Daoy (cell line): ENCODE measurements at regions not wholly inside any gene's neighbourhood (a gene's known extent, or its start where the extent isn't known, plus 50 kb on each side); places are given as distances from the start of the nearest gene placed in this dataset.

Experiments used
- DNase-seq: peaks from one replicate; pipeline ENCODE4 v3.0.0-alpha.2; 2015; ENCODE audit warnings: low read depth

GRCh38 chr18:45482286-45482685 lies 133.0 kb upstream of the SLC14A2 start:
- peak; percentile 5 for DNase-seq

GRCh38 chr18:45487581-45487980 lies 127.7 kb upstream of the SLC14A2 start:
- DNase-seq, result no peak

DNA sequence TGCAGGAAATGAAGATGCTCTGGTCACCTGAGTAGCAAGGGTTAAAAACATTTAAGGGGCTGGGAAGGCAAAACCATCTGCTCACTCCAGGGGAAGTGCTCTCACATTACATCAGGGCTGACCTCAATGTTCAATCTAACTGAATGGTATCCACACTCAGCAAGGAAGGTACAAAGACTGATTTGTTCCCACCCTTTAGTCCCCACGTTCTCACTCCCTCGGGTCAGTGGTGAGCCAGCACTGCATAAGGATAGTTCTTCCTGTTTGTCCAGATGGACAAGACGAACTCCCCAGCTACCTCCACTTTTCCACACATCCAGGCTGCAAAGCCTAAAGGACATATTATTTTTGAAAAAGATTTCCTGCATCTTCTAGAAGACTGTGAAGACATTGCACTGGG lies 126.6 kb upstream of the SLC14A2 start:
- no peak for DNase-seq

DNA sequence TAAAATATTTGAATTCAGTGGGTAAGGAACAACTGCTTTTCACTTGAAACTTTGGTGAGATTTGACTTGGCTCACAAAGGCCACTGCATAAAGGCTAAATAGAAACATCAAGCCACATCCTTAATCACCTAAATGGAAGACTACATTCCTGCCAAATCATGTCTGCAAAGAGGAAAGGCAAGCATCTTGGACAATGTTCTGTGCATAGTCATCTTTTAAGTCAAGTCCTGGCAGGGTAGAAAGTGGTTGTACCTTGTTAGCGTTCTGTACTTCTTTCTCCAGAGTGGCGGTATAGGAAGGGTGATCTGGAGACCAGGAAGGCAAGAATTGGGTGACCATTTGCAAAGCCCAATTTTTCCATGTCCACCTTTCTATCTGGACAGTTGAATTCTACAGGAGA lies 121.4 kb upstream of the SLC14A2 start:
- no peak for DNase-seq

DNA sequence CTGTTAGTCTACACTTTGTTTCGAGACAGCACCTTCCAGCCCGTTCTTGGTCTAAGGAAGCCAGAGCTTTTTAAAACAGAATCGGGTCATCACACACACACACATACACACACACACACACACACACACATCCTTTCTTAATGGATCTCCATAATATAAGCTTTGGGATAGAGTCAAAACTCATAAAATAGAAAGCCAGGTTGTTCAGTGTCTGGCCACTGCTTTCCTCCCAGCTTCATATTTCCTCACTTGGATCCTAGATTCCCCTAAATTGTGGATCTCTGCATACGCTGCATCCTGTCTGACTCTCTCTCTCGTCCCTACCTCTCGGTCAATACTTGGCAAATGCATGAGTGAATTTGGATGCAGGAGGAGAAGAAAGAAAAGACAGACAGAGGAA lies 120.5 kb upstream of the SLC14A2 start:
- DNase-seq, result no peak

- no peak for DNase-seq
Observed at GRCh38 chr18:45496741-45497140, 118.5 kb upstream of the SLC14A2 start.

DNA sequence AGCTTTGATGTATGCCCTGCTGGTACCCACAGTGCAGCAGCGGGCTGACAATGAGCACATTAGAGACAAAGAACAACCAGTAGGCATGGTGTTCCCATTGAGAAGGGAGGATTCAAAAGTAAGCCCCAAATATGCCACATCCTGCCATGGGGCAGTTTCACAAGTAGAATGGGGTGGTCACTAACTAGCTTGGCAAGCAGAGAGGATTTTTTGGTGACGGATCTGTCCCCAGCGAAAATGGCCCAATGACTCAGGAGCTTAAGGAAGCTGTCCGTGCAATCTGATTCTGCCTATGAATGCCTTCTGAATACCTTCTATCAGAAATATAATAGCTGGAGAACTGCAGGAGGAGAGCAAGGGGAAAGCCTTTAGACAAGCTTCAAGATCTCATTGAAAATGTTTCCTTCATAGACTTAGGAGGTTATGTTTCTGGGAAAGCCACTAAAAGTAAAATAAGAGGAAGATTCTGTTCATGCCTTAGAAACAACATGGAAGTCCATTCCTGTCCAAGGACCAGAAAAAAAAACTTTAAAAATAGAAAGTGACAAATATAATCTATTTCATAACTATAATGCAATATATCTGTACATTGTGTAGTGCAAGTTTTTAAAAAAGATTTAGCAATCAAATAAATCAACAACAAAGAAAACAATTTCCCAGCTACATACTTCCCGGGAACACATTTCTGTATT lies 117.5 kb upstream of the SLC14A2 start:
- no peak for DNase-seq

DNA sequence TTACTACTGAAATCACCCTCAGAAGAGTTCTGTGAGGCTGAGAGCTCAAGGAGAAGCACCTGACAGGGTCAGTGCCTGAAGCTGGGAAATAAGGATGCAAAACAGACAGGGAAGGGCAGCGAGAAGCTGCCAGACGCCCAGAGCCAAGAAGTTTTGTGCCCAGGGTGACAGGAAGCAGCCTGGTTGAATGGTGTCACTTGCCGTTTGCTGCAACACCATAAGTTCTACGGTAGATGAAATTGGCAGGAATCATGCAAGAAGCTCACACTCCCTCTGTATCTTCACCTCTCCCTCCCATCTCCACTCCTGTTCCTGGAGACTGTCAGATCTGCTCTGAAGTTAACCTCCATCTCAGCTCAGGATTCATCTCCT lies 117.0 kb upstream of the SLC14A2 start:
- DNase-seq, result no peak

GRCh38 chr18:45503990-45504389 lies 111.3 kb upstream of the SLC14A2 start:
- no peak for DNase-seq

DNA sequence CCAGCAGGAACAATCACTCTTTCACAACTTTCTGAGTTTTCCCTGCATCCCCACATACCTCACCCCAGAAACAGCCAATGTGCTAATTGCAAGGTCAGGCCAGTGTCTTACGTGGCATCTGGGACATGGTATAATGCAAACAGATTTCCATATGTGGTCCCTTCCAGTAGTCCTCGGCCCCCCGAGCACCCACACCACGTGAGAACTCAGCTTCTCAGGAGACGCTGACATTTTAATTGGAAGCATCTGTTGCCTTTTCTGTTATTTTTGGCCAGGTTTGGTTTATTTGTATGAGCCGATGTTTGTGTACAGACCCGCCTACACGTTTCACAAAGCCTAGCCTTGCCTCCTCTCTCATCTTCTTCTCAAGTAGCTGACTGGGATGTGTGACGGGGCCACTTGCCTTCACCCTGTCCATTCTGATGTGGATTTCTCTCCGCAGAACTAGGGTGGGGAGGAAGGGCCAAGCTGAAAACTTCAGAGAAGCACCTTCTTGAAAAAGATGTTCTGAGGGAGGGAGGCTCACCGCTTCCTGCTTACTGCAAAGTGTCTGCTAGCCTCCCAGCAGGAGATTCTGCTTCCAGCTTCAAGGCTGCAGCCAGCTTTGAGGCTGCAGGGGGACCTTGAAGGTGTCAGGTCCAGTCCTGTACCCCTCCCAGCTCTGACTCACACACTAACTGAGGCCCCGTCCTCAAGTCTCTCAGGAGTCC lies 109.6 kb upstream of the SLC14A2 start:
- DNase-seq, result no peak

GRCh38 chr18:45506951-45507350 lies 108.3 kb upstream of the SLC14A2 start:
- DNase-seq, result no peak

- no peak for DNase-seq
Observed at GRCh38 chr18:45509535-45509934, 105.7 kb upstream of the SLC14A2 start.

DNA sequence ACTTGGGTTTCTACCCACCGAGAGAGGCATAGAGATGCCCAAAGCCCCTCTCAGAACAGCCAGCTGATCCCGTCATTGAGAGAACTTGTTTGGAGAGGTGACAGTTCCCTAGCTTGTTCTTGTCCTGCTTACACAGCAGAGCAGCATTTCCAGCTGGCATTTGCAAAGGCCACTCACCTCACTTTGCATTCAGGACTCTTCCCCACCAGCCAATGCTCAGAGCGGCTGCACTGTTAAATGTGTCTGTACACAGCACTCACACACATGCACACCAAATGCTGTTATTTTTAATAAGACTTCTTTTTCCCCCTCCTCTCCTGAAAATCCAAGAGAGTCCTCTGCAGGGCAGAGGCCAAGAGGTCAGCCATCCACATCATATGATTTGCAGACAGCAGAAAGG lies 104.6 kb upstream of the SLC14A2 start:
- DNase-seq, result no peak

GRCh38 chr18:45512363-45512953 lies 102.8 kb upstream of the SLC14A2 start:
- no peak for DNase-seq

DNA sequence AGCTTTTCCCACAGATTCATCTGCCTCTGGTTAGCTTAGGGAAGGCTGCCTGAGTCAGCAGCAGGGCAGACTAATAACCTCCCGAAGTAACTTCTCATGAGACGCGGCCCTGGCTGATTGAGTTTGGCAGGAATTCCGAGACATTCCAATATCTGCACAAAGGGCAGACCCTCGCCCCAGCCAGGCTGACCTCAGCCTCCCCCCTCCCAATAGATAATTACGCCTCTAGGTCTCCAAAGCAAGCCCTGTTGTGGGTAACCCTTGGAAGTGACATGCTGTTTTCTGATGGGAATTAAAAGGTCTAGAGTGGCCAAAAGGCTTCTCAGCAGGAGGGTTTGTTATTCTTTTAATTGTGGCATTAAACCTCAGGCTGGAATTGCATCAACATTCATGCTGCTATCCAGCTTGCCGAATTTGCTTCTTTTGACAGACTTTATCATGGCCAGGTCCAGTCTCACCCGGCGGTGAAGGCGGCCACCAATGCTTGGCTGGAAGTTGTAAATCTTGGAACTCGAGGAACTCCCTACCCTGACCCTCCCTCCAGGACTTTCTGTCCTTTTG lies 98.0 kb upstream of the SLC14A2 start:
- DNase-seq, result peak; percentile 37

DNA sequence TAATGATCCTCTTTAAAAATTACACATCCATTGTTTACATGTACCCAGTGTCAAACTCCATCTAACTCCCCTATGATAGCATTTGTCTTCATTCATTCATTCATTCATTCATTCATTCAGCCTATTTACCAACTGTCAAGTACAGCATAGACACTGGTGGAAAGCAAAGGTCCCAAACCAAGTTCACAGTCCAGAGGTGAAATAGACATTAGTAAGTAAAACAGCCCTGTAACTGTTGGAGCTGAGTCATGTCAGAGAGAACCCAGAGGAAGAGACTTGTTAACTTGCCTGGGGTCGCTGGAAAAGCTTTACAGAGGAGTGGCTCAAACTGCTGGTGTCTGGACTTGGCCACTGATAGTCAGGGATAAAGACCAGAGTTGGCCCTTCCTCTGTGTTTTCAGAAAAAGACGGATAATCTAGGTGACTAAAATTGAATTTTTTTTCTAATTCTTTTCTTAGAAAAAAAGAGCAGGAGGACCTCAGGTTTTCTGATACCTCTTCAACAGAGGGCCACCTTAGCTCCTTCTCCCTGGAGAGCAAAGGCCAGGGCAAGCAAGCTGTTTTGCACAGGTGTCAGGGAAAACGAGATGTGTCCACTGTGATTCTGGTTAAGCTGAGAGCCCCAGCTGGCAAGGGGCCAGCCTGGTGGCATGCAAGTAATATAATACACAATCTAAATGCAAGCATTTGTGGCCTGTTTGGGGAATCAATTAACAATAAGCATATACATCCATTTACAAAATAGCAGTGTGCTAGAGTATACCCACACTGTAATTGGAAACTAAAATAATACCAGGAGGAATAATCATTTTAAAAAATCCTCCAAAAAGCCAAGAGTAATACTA lies 96.7 kb upstream of the SLC14A2 start:
- peak; percentile 9 for DNase-seq

DNA sequence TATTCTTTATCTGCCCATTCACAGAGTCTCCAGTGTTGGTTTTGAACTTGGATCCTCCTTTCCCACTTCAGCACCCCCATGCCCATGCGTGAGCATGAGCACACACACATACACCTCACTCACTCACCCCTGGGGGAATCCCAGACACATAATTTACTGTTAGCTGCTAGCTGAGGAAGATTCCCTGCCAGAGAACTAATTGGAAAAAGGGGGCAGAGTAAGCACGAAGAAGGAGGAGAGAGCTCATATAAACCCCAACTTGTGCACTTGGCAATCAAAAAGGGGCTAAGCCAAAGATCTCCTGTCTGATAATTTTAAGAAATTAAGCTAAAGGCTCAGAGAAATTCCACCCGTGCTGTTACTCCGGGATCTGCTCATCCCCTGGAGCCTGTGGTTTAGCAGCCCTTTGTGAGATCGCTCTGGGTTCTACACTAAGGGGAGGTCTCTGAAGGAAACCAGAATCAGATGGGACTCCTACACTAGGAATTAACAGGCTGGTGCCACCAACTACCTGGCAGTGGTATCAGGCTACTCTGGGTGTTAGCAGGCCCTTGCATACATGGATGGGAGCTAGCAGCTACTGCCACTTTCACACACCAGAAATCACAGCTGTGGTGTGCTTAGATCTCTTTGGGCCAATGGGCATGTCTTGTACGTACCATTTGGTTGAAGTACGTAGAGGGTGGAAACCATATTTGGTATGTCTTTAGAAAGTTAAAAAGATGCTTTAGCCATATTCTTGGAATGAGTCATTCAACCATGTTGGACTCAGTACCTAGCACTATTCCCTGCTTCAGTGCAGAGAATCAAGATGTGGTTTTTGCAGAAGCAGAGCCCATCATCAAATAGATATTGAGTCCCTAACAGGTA lies 95.6 kb upstream of the SLC14A2 start:
- DNase-seq, result no peak

DNA sequence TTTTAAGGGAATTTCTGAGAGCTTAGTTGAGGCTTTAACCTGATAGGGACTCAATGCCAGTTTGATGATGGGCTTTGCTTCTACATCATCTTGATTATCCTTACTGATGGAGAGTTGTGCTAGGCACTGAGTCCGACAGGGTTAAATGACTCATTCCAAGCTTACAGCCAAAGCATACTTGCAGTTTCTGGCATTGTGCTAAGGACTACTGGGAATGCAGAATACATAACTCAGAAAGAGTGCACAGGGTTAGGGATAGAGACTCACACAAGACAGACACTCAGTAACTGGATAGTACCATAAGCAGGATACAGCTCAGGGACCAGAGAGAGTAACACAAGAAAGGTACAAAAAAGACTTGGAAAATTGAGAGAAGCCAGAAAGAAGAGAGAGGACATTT lies 94.1 kb upstream of the SLC14A2 start:
- no peak for DNase-seq

DNA sequence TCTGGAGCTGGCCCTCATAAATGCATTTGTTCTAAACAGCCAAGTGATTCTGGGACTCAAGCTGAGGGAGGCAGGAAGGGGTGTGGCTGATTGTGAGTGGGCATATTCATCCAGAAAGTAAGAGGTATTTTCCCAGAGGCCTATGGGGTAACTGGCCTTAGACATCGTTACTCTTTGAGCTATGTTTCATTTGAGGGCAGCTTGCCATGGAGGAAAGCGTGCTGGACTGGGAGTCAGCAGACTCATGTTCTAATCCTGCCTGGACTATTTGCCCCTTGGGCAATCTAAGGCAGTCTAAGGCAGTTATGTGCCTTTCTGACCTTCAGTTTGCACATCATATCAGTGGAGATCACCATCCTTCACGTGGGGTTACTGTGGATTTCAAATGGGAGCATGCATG lies 93.5 kb upstream of the SLC14A2 start:
- DNase-seq, result peak; percentile 9

DNA sequence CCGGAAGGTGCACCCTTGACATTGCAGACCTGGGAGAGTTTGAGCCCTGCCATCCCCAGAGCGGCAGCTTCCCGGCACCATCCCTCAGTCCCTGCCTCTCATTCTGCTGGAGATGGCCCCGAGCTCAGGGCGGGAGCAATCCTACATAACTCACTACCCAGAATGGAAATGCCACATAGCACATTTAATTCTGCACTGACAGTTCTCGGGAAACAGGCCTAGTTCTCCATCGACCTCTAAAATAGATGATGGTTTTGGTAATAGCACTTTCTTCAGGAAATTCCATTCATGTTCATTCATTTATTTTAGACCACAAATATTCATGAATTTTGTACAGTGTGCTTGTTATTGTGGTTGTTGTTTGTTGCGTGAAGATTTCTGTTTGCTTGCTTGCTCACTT lies 92.9 kb upstream of the SLC14A2 start:
- no peak for DNase-seq

GRCh38 chr18:45525301-45525700 lies 90.0 kb upstream of the SLC14A2 start:
- DNase-seq, result no peak
